ENCODE measurements at regions not wholly inside any gene's neighbourhood (a gene's known extent, or its start where the extent isn't known, plus 50 kb on each side); places are given as distances from the start of the nearest gene placed in this dataset.

DNA sequence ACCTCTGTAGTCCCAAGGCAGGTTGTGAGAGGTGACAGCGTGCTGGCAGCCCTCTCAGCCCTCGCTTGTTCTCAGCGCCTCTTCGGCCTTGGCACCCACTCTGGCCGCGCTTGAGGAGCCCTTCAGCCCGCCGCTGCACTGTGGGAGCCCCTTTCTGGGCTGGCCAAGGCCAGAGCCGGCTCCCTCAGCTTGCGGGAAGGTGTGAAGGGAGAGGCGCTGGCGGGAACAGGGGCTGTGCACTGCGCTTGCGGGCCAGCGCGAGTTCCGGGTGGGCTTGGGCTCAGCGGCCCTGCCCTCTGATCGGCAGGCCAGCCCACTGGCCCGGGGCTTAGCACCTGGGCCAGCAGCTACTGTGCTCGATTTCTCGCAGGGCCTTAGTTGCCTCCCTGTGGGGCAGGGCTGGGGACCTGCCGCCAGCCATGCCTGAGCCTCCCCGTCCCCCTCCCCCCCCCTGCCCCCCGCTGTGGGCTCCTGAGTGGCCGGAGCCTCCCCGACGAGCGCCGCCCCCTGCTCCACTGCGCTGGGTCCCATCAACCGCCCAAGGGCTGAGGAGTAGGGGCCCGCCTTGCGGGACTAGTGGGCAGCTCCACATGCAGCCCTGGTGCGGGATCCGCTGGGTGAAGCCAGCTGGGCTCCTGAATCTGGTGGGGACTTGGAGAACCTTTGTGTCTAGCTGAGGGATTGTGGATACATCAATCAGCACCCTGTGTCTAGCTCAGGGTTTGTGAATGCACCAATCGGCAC is 347.6 kb downstream of the KLHL13 start:
- H3K27ac ChIP-seq, result no peak overlapping the region
- H3K9me3 ChIP-seq (ENCODE audit: low read depth), result no peaks in the 10 kb centered on the region
- H3K36me3 ChIP-seq, result no peaks in the 10 kb centered on the region
- no peaks in the 10 kb centered on the region for H3K27me3 ChIP-seq
- TF ChIP-seq, protein P1, sequence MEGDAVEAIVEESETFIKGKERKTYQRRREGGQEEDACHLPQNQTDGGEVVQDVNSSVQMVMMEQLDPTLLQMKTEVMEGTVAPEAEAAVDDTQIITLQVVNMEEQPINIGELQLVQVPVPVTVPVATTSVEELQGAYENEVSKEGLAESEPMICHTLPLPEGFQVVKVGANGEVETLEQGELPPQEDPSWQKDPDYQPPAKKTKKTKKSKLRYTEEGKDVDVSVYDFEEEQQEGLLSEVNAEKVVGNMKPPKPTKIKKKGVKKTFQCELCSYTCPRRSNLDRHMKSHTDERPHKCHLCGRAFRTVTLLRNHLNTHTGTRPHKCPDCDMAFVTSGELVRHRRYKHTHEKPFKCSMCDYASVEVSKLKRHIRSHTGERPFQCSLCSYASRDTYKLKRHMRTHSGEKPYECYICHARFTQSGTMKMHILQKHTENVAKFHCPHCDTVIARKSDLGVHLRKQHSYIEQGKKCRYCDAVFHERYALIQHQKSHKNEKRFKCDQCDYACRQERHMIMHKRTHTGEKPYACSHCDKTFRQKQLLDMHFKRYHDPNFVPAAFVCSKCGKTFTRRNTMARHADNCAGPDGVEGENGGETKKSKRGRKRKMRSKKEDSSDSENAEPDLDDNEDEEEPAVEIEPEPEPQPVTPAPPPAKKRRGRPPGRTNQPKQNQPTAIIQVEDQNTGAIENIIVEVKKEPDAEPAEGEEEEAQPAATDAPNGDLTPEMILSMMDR (IDR thresholded peaks at IDR 0.05; ENCODE audit: low read depth, low read length), result no peak
- no peaks in the 10 kb centered on the region for H3K4me1 ChIP-seq (ENCODE audit: low read depth)
- no peak for DNase-seq (ENCODE audit: low read depth in 1 of 2, low spot score in 1 of 2)
- no peak overlapping the region for H3K4me3 ChIP-seq

DNA sequence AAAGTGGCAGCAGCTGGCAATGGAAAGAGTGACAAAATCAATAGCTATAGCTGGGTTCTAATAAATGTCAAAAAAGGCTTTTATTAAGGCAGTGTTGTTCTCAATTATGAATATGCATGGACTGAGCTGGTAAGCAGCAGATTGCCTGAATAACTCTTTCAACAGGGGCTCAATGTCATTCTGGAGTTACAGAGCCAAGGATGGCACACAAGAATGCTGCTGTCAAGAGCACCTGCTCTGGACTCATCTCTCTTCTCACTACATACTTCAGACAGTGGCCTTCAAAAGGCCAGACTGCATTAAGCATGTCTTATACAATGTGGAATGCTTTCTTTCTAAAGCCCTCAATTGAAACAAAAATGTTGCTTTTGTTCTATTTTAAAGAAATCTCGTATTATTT is 351.4 kb downstream of the KLHL13 start:
- TF ChIP-seq, protein P1 (IDR thresholded peaks at IDR 0.05; ENCODE audit: low read depth, low read length), result no peak
- H3K27ac ChIP-seq, result no peak overlapping the region
- H3K27me3 ChIP-seq, result no peaks in the 10 kb centered on the region
- H3K4me3 ChIP-seq, result no peak overlapping the region
- no peaks in the 10 kb centered on the region for H3K36me3 ChIP-seq
- H3K4me1 ChIP-seq (ENCODE audit: low read depth), result no peaks in the 10 kb centered on the region
- H3K9me3 ChIP-seq (ENCODE audit: low read depth), result no peaks in the 10 kb centered on the region
- no peak for DNase-seq (ENCODE audit: low read depth in 1 of 2, low spot score in 1 of 2)

DNA sequence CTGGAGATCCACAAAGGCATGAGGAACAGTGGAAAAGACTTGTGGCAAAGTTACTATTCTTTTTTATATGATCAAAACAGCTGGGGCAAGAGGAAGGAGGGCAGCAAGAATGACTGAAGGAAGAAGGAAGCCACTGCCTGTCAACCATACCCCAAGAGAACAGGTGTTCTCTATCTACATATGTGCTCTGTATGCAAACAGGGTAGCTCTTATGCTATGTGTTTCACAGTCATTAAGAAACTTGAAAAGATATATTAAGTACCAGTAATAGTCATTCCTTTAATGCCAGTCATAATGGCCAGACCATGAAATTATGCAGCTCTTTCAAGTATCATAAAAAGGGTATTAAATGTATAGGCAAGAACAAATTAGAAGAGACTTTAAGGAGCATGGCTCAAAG is 363.9 kb downstream of the KLHL13 start:
- Histone ChIP-seq H3K36me3 (no peaks in the 10 kb centered on the region), H3K27me3 (no peaks in the 10 kb centered on the region), H3K9me3 (ENCODE audit: low read depth) (peaks cover 3% of the 10 kb centered on the region), H3K4me1 (ENCODE audit: low read depth) (no peaks in the 10 kb centered on the region), H3K27ac (no peak overlapping the region), H3K4me3 (no peak overlapping the region)
- TF ChIP-seq, protein P1 (IDR thresholded peaks at IDR 0.05; ENCODE audit: low read depth, low read length), result no peak
- DNase-seq (ENCODE audit: low read depth in 1 of 2, low spot score in 1 of 2), result no peak

DNA sequence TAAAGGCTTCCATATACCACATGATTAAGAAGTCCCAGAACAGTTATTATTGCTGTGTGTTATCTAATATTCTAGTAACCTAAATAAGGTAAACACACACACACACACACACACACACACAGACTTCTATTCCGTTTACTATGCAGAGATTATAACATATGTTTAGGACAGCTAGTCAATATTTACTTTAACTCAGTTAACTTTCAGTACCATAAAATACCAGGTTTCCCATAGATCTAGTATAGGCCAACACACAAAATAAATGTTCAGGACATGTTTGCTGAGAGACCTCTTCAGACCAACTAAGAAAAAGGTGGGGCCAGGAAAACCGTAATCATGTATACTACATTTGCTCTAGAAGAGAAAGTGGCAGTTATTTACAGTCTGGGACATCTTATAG is 365.5 kb downstream of the KLHL13 start:
- H3K4me1 ChIP-seq (ENCODE audit: low read depth), result no peaks in the 10 kb centered on the region
- no peak overlapping the region for H3K27ac ChIP-seq
- no peak for DNase-seq (ENCODE audit: low read depth in 1 of 2, low spot score in 1 of 2)
- H3K4me3 ChIP-seq, result no peak overlapping the region
- TF ChIP-seq, protein P1 (IDR thresholded peaks at IDR 0.05; ENCODE audit: low read depth, low read length), result no peak
- H3K27me3 ChIP-seq, result no peaks in the 10 kb centered on the region
- peaks cover 3% of the 10 kb centered on the region for H3K9me3 ChIP-seq (ENCODE audit: low read depth)
- no peaks in the 10 kb centered on the region for H3K36me3 ChIP-seq

DNA sequence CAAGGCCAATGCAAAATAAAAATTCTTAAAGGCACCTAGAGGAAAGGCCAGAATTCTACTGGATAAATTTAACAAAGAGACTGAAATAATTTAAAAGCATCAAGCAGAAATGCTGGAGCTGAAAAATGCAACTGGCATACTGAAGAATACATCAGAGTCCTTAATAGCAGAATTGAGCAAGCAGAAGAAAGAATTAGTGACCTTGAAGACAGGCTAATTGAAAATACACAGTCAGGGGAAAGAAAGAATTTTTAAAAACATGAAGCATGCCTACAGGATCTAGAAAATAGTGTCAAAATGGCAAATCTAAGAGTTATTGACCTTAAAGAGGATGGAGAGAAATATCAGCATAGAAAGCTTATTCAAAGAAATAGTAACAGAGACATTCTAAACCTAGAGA is 371.7 kb downstream of the KLHL13 start:
- no peak for DNase-seq (ENCODE audit: low read depth in 1 of 2, low spot score in 1 of 2)
- Histone ChIP-seq H3K9me3 (ENCODE audit: low read depth) (no peaks in the 10 kb centered on the region), H3K4me3 (no peak overlapping the region), H3K27ac (no peak overlapping the region), H3K36me3 (no peaks in the 10 kb centered on the region), H3K27me3 (no peaks in the 10 kb centered on the region), H3K4me1 (ENCODE audit: low read depth) (no peaks in the 10 kb centered on the region)
- TF ChIP-seq, protein P1 (IDR thresholded peaks at IDR 0.05; ENCODE audit: low read depth, low read length), result no peak

Measured in cardiac muscle cell (in vitro differentiated cells and primary cell).